HCT116 (cell line): ENCODE measurements at regions not wholly inside any gene's neighbourhood (a gene's known extent, or its start where the extent isn't known, plus 50 kb on each side); places are given as distances from the start of the nearest gene placed in this dataset.

Source experiments
- CTCF ChIP-seq, 3 experiments: fragments of 200-600 bp in 1 of 3; sonication (generic) in 1 of 3; IDR thresholded peaks in 2 of 3; conservative IDR thresholded peaks in 1 of 3; 2 replicates each; pipeline ENCODE4 v1.5.1; 2012 to 2017; ENCODE audit warnings: low read depth in 2 of 3, low read length in 2 of 3, antibody characterized with exemption in 1 of 3, borderline replicate concordance in 1 of 3, control low read depth in 1 of 3, mild to moderate bottlenecking in 1 of 3, mixed read lengths in 1 of 3, mixed run types in 1 of 3, moderate library complexity in 1 of 3; ENCODE audit not compliant: insufficient read depth in 1 of 3
- EGR1 ChIP-seq: IDR thresholded peaks from 2 replicates; pipeline ENCODE4 v1.6.1; 2012; ENCODE audit warnings: low read depth
- EZH2 ChIP-seq: fragments of 200-600 bp; sonication (generic); IDR thresholded peaks from 2 replicates; pipeline ENCODE4 v1.6.1; 2017; ENCODE audit warnings: antibody characterized with exemption, mixed run types
- EZH2phosphoT487 ChIP-seq: fragments of 200-600 bp; IDR thresholded peaks from 2 replicates; pipeline ENCODE4 v1.6.1; 2018; ENCODE audit warnings: antibody characterized with exemption, borderline replicate concordance
- POLR2A ChIP-seq: IDR thresholded peaks from 2 replicates; pipeline ENCODE4 v1.7.0; 2011; ENCODE audit warnings: borderline replicate concordance; ENCODE audit not compliant: insufficient read depth, insufficient read length; ENCODE audit errors: extremely low read depth
- POLR2AphosphoS5 ChIP-seq: IDR thresholded peaks from 2 replicates; pipeline ENCODE4 v1.6.1; 2011; ENCODE audit warnings: mild to moderate bottlenecking, low read depth, low read length, moderate library complexity
- RAD21 ChIP-seq: IDR thresholded peaks from 2 replicates; pipeline ENCODE4 v1.6.1; 2012; ENCODE audit warnings: low read depth, mild to moderate bottlenecking
- ZBTB33 ChIP-seq: IDR thresholded peaks from 2 replicates; pipeline ENCODE4 v1.6.1; 2011; ENCODE audit warnings: mild to moderate bottlenecking, low read length, moderate library complexity; ENCODE audit not compliant: insufficient replicate concordance; ENCODE audit errors: extremely low read depth
- TF ChIP-seq, protein P1 (sequence below): IDR thresholded peaks from 2 replicates; pipeline ENCODE4 v1.6.1; 2012; ENCODE audit warnings: low read depth

DNA sequence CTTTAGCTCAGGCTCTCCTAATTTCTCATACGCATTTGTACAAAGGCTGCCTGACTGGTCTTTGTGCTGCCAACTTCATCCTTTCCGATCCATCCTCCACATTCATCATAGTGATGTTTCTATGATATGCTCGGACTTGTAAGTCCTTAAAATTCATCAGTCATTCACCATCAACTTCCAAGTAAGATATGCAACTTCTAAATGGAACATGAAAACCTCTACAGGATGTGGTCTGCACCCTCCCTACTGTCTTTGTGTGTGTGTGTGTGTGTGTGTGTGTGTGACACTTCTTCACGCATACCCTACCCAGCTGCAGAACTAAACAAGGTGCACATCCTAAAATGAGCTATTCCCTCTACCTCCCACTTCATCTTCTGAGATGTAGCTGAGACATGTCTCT is 397.9 kb upstream of the NR5A2 start:
- TF ChIP-seq CTCF (IDR thresholded peaks at IDR 0.05 in 2 of 3, conservative IDR thresholded peaks at IDR 0.05 in 1 of 3; ENCODE audit: borderline replicate concordance in 1 of 3, insufficient read depth in 1 of 3, low read depth in 2 of 3, low read length in 2 of 3): no peak
- no peak for TF ChIP-seq EZH2phosphoT487
- TF ChIP-seq POLR2A: no peak
- no peak for TF ChIP-seq RAD21
- TF ChIP-seq, protein P1, sequence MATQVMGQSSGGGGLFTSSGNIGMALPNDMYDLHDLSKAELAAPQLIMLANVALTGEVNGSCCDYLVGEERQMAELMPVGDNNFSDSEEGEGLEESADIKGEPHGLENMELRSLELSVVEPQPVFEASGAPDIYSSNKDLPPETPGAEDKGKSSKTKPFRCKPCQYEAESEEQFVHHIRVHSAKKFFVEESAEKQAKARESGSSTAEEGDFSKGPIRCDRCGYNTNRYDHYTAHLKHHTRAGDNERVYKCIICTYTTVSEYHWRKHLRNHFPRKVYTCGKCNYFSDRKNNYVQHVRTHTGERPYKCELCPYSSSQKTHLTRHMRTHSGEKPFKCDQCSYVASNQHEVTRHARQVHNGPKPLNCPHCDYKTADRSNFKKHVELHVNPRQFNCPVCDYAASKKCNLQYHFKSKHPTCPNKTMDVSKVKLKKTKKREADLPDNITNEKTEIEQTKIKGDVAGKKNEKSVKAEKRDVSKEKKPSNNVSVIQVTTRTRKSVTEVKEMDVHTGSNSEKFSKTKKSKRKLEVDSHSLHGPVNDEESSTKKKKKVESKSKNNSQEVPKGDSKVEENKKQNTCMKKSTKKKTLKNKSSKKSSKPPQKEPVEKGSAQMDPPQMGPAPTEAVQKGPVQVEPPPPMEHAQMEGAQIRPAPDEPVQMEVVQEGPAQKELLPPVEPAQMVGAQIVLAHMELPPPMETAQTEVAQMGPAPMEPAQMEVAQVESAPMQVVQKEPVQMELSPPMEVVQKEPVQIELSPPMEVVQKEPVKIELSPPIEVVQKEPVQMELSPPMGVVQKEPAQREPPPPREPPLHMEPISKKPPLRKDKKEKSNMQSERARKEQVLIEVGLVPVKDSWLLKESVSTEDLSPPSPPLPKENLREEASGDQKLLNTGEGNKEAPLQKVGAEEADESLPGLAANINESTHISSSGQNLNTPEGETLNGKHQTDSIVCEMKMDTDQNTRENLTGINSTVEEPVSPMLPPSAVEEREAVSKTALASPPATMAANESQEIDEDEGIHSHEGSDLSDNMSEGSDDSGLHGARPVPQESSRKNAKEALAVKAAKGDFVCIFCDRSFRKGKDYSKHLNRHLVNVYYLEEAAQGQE: no peak
- no peak for TF ChIP-seq POLR2AphosphoS5
- no peak for TF ChIP-seq ZBTB33
- TF ChIP-seq EGR1: no peak
- no peak for TF ChIP-seq EZH2
